HFFc6 (cell line): ENCODE measurements at regions not wholly inside any gene's neighbourhood (a gene's known extent, or its start where the extent isn't known, plus 50 kb on each side); places are given as distances from the start of the nearest gene placed in this dataset.

ENCODE experiments used
- DNase-seq: peaks from one replicate; pipeline ENCODE4 v3.0.0-alpha.2; 2018
- H3K27ac Mint-ChIP-seq: 2 replicates; pipeline ENCODE4 v1.8.0; 2020; ENCODE audit warnings: mild to moderate bottlenecking, mixed read lengths
- H3K27me3 Mint-ChIP-seq: 2 replicates; pipeline ENCODE4 v1.8.0; 2021; ENCODE audit warnings: mild to moderate bottlenecking, moderate library complexity, mixed read lengths; ENCODE audit not compliant: insufficient read depth
- H3K36me3 Mint-ChIP-seq: 2 replicates; pipeline ENCODE4 v1.8.0; 2021; ENCODE audit warnings: low read depth, mixed read lengths
- H3K4me1 Mint-ChIP-seq: 2 replicates; pipeline ENCODE4 v1.8.0; 2020; ENCODE audit warnings: low read depth, mixed read lengths
- H3K4me3 Mint-ChIP-seq: 2 replicates; pipeline ENCODE4 v1.8.0; 2020; ENCODE audit warnings: mild to moderate bottlenecking, moderate library complexity, mixed read lengths
- H3K9me3 Mint-ChIP-seq: 2 replicates; pipeline ENCODE4 v1.8.0; 2020; ENCODE audit warnings: mild to moderate bottlenecking, mixed read lengths
- TF ChIP-seq, protein P1 (sequence below): fragments of 200-600 bp; sonication (generic); IDR thresholded peaks from 2 replicates; pipeline ENCODE4 v1.5.0; 2021; ENCODE audit warnings: antibody characterized with exemption, mild to moderate bottlenecking

DNA sequence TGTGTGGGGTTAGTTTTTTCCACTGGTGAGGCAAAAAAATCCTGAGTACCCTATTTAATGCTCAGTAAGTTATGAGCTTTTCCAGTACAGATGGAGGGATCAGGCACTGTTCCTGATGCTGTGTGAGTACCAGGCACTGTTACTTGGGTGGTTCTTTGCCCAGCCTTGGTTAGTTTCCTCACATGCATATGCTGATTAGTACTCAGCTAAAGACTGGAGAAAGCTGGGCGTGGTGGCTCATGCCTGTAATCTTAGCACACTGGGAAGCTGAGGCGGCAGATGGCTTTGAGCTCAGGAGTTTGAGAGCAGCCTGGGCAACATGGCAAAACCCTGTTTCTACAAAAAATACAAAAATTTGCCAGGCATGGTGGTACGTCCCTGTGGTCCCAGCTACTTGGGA is 210.3 kb upstream of the SGO1 start:
- no peaks in the 10 kb centered on the region; the same call in 1 of the 2 replicates for H3K9me3 Mint-ChIP-seq
- no peak for DNase-seq
- peaks cover 2% of the 10 kb centered on the region; the same call in 1 of the 2 replicates for H3K4me1 Mint-ChIP-seq
- no peaks in the 10 kb centered on the region for H3K36me3 Mint-ChIP-seq
- no peaks in the 10 kb centered on the region for H3K27me3 Mint-ChIP-seq
- no peak overlapping the region for H3K27ac Mint-ChIP-seq
- TF ChIP-seq, protein P1, sequence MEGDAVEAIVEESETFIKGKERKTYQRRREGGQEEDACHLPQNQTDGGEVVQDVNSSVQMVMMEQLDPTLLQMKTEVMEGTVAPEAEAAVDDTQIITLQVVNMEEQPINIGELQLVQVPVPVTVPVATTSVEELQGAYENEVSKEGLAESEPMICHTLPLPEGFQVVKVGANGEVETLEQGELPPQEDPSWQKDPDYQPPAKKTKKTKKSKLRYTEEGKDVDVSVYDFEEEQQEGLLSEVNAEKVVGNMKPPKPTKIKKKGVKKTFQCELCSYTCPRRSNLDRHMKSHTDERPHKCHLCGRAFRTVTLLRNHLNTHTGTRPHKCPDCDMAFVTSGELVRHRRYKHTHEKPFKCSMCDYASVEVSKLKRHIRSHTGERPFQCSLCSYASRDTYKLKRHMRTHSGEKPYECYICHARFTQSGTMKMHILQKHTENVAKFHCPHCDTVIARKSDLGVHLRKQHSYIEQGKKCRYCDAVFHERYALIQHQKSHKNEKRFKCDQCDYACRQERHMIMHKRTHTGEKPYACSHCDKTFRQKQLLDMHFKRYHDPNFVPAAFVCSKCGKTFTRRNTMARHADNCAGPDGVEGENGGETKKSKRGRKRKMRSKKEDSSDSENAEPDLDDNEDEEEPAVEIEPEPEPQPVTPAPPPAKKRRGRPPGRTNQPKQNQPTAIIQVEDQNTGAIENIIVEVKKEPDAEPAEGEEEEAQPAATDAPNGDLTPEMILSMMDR: no peak
- no peak overlapping the region for H3K4me3 Mint-ChIP-seq

DNA sequence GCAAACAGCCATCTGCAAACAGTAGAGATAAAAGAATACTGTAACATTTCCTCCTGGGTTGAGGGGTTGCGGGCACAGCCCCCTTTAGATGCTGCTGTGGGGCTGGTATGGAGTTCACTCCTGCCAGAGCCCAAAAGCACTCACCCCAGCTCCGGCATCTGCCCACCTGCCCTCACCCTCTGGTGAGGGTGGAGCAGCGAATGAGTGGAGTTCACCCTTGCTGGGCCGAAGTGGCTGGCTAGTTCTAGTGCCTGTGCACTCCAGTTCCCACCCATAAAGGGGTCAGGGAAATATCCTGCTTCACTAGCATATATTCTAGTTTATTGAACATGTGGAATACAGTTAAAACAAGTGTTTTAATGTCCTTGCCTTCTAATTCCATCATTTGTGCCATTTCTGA is 209.7 kb upstream of the SGO1 start:
- Mint-ChIP-seq H3K9me3 (no peaks in the 10 kb centered on the region; the same call in 1 of the 2 replicates), H3K4me1 (no peaks in the 10 kb centered on the region), H3K27me3 (no peaks in the 10 kb centered on the region), H3K36me3 (no peaks in the 10 kb centered on the region), H3K4me3 (no peak overlapping the region), H3K27ac (no peak overlapping the region)
- DNase-seq: no peak
- TF ChIP-seq, protein P1: no peak

DNA sequence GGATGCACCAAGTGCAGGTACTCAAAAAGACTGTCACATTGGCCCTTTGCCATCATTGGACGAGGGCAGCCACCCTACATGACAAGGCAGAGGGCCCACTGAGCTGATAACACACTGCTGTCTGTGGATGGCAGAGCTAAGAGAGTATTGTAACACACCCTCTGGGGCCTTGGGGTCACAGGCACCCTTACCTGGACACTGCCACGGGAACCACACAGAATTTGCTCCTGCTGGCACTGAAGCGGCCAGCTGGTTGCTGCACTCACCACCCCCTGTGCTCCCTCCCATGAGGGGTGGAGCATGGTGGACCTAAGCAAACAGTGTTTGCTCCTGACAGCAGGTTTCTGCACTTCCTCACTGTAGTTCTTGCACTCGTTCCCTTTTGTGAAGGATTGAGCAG is 208.2 kb upstream of the SGO1 start:
- H3K4me3 Mint-ChIP-seq: no peak overlapping the region
- H3K4me1 Mint-ChIP-seq: no peaks in the 10 kb centered on the region
- no peaks in the 10 kb centered on the region; the same call in 1 of the 2 replicates for H3K9me3 Mint-ChIP-seq
- H3K36me3 Mint-ChIP-seq: no peaks in the 10 kb centered on the region
- no peaks in the 10 kb centered on the region for H3K27me3 Mint-ChIP-seq
- TF ChIP-seq, protein P1: no peak
- DNase-seq: no peak
- H3K27ac Mint-ChIP-seq: no peak overlapping the region

DNA sequence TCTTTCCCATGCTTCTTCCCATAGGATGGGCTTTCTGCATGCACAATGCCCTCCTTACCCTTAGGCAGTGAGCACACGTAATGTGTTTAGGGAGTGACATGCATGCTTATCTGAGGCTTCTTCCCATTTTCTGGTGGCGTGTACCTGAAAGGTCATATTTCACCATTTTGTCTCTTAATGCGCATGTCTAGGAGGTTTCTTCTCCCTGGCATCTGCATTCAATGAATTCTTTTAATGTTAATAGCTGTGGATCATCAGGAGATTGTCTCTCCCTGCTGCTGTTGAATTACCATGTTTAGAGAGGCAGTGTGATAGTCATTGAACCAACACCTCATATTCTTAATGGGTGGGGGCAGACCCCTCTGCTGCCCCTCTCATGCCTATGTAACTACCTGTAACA is 205.6 kb upstream of the SGO1 start:
- DNase-seq: no peak
- H3K27me3 Mint-ChIP-seq: no peaks in the 10 kb centered on the region
- no peaks in the 10 kb centered on the region; the same call in 1 of the 2 replicates for H3K9me3 Mint-ChIP-seq
- H3K4me1 Mint-ChIP-seq: no peaks in the 10 kb centered on the region
- TF ChIP-seq, protein P1: no peak
- no peaks in the 10 kb centered on the region for H3K36me3 Mint-ChIP-seq
- no peak overlapping the region for H3K27ac Mint-ChIP-seq
- no peak overlapping the region for H3K4me3 Mint-ChIP-seq

DNA sequence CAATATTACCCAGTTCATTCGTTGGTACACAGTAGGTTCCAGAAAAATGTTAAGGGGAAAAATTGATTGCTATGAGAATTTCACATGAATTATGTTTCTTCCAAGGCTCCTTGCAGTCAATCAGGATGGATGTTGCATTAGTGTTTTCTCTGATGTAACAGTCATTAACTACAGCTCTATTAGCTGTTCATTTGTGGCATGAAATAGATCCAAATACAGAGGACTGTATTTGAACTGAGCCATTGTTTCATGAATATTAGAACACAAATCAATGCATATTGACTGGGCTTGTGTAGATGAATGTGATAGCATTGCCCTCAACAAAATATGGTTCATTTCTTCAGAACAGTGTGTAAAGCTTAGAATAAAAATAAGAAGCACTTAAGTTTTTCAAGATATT is 203.0 kb upstream of the SGO1 start:
- no peak overlapping the region for H3K27ac Mint-ChIP-seq
- no peak overlapping the region for H3K4me3 Mint-ChIP-seq
- no peaks in the 10 kb centered on the region for H3K4me1 Mint-ChIP-seq
- no peak for DNase-seq
- H3K36me3 Mint-ChIP-seq: no peaks in the 10 kb centered on the region
- TF ChIP-seq, protein P1: no peak
- H3K9me3 Mint-ChIP-seq: no peaks in the 10 kb centered on the region; the same call in 1 of the 2 replicates
- H3K27me3 Mint-ChIP-seq: no peaks in the 10 kb centered on the region

DNA sequence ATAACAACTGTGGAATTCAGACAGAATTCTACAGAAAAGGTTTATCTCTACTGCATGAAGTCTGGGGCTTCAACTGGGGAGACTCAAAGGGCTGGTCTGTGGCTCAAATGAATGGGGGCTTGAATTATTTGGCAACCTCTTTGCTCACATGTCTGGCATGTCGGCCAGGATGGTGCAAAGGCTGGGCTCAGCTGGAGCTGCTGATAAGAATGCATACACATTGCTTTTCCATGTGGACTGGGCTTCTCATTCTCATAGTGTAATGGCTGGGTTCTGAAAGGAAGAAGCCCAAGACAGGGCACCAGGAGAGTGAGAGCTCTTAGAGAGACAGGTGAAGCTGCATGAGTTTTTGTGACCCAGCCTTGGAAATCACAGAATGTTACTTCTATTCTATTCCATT is 194.3 kb upstream of the SGO1 start:
- no peaks in the 10 kb centered on the region for H3K27me3 Mint-ChIP-seq
- no peaks in the 10 kb centered on the region for H3K36me3 Mint-ChIP-seq
- H3K4me3 Mint-ChIP-seq: no peak overlapping the region; the same call in 1 of the 2 replicates
- H3K4me1 Mint-ChIP-seq: peaks cover 30% of the 10 kb centered on the region; the same call in 1 of the 2 replicates
- H3K9me3 Mint-ChIP-seq: peaks cover 6% of the 10 kb centered on the region; the same call in 1 of the 2 replicates
- TF ChIP-seq, protein P1: no peak
- DNase-seq: no peak
- no peak overlapping the region for H3K27ac Mint-ChIP-seq
